GM21526 (cell line): ENCODE measurements at regions not wholly inside any gene's neighbourhood (a gene's known extent, or its start where the extent isn't known, plus 50 kb on each side); places are given as distances from the start of the nearest gene placed in this dataset.
"Not testable (repeated sequence)": the region's sequence is repeated elsewhere in the genome, so short reads cannot be mapped to it uniquely, and the experiment has no call there.

Experiments used
- ATAC-seq: cut with Tn5 transposase; IDR thresholded peaks from one replicate; pipeline ENCODE4 v1.9.1; 2021; ENCODE audit warnings: moderate library complexity; ENCODE audit not compliant: unreplicated experiment, low FRiP score

- ATAC-seq: no peak
These were observed 90.3 kb upstream of the GRIA3 start for GRCh38 chrX:123093792-123094191.

- ATAC-seq: no peak
These were observed 75.3 kb upstream of the GRIA3 start for GRCh38 chrX:123108513-123109427.

GRCh38 chrX:123121241-123121640 is 62.8 kb upstream of the GRIA3 start:
- no peak for ATAC-seq

GRCh38 chrX:123129805-123130204 is 54.3 kb upstream of the GRIA3 start:
- not testable (repeated sequence) for ATAC-seq
